ENCODE measurements at regions not wholly inside any gene's neighbourhood (a gene's known extent, or its start where the extent isn't known, plus 50 kb on each side); places are given as distances from the start of the nearest gene placed in this dataset.

DNA sequence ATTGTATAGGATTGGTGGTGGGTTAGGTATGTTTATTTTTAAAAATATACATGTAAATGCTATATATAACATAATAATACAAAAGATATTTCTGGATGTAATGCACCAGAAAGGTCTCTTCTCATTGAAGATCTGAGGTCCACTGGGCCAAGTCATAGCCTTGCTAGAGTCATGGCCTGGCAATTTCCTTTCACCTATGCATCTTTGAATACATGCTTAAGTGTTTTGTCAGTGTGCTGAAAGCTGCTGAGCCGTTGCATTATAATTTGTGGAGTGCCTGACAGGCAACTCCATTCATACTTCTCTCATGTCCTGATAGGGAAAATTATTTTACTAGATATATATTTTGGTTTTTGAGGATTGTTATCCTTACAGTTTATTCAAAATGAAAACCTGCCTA is 410.2 kb upstream of the CT83 start:
- DNase-seq (no peak), ATAC-seq (ENCODE audit: low read depth in 2 of 2) (no peak)
- H3K36me3 Mint-ChIP-seq: no peaks in the 10 kb centered on the region
- Histone ChIP-seq H3K4me1 (ENCODE audit: control insufficient read depth, insufficient read depth, low read length, poor library complexity, severe bottlenecking) (no peaks in the 10 kb centered on the region), H3K9me3 (ENCODE audit: control insufficient read depth in 2 of 2, low read length in 2 of 2) (no peaks in the 10 kb centered on the region), H3K36me3 (ENCODE audit: control insufficient read depth, insufficient read depth, low read length) (no peaks in the 10 kb centered on the region), H3K27ac (ENCODE audit: insufficient read depth, low read length, poor library complexity, severe bottlenecking) (no peak overlapping the region), H3K27me3 (ENCODE audit: control insufficient read depth, insufficient read depth, low read length) (no peaks in the 10 kb centered on the region), H3K4me3 (ENCODE audit: low read depth, low read length) (no peak overlapping the region)
- H3K9me3 Mint-ChIP-seq: peaks cover 0 to 6% (median 0%) of the 10 kb centered on the region in 7 donors
- H3K27me3 Mint-ChIP-seq: no peaks in the 10 kb centered on the region
- no peaks in the 10 kb centered on the region for H3K4me1 Mint-ChIP-seq
- no peak overlapping the region for H3K27ac Mint-ChIP-seq
- no peak overlapping the region for H3K4me3 Mint-ChIP-seq

DNA sequence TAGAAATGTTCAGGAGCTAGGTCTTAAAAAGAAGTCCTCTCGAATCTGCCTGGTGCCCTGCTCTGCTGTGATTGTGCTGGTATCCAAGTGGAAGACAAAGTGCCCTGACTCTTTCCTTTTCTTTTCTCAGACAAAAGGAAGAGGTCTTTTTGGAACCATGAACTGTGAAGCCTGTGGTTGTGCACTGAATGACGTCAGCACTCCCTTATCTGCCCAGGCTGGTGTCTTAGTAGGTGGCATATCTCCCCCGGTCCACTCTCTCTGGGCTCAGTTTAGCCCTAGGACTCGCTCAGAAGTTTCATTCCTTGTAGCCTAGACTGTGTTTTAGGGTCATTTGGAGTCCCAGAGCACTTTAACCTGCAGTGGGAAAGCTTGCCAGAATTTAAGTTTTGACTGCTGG is 400.3 kb upstream of the CT83 start:
- Mint-ChIP-seq H3K9me3 (peaks cover 0 to 6% (median 4%) of the 10 kb centered on the region in 7 donors), H3K27me3 (no peaks in the 10 kb centered on the region), H3K36me3 (no peaks in the 10 kb centered on the region), H3K27ac (no peak overlapping the region), H3K4me3 (no peak overlapping the region), H3K4me1 (no peaks in the 10 kb centered on the region)
- Histone ChIP-seq H3K4me1 (ENCODE audit: control insufficient read depth, insufficient read depth, low read length, poor library complexity, severe bottlenecking) (no peaks in the 10 kb centered on the region), H3K27ac (ENCODE audit: insufficient read depth, low read length, poor library complexity, severe bottlenecking) (no peak overlapping the region), H3K36me3 (ENCODE audit: control insufficient read depth, insufficient read depth, low read length) (no peaks in the 10 kb centered on the region), H3K9me3 (ENCODE audit: control insufficient read depth in 2 of 2, low read length in 2 of 2) (no peaks in the 10 kb centered on the region), H3K27me3 (ENCODE audit: control insufficient read depth, insufficient read depth, low read length) (no peaks in the 10 kb centered on the region), H3K4me3 (ENCODE audit: low read depth, low read length) (no peak overlapping the region)
- no peak for DNase-seq
- no peak for ATAC-seq (ENCODE audit: low read depth in 2 of 2)

DNA sequence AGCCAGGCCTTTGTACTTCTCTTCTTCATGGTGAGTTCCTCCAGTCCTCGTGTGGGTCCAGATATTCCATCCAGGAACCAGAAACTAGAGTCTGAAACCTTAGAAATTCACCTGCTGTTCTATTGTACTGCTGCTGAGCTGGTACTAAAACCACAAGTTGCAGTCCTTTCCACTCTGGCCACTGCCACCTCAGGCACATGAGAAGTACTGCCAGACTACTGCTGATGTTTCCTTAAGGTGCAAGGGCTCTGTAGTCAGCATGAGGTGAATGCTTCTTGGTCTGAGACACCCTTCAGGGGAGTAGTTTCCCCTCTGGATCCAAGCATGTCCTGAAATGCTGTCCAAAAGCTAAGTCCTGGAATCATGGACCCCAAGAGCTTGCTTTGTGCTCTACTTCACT is 399.6 kb upstream of the CT83 start:
- no peak for DNase-seq
- no peaks in the 10 kb centered on the region for H3K9me3 ChIP-seq (ENCODE audit: control insufficient read depth in 2 of 2, low read length in 2 of 2)
- H3K4me1 ChIP-seq (ENCODE audit: control insufficient read depth, insufficient read depth, low read length, poor library complexity, severe bottlenecking): no peaks in the 10 kb centered on the region
- H3K27me3 Mint-ChIP-seq: no peaks in the 10 kb centered on the region
- H3K4me1 Mint-ChIP-seq: no peaks in the 10 kb centered on the region
- no peak for ATAC-seq (ENCODE audit: low read depth in 2 of 2)
- peaks cover 0 to 6% (median 4%) of the 10 kb centered on the region in 7 donors for H3K9me3 Mint-ChIP-seq
- no peaks in the 10 kb centered on the region for H3K36me3 Mint-ChIP-seq
- H3K4me3 Mint-ChIP-seq: no peak overlapping the region
- H3K36me3 ChIP-seq (ENCODE audit: control insufficient read depth, insufficient read depth, low read length): no peaks in the 10 kb centered on the region
- H3K27ac ChIP-seq (ENCODE audit: insufficient read depth, low read length, poor library complexity, severe bottlenecking): no peak overlapping the region
- H3K27ac Mint-ChIP-seq: no peak overlapping the region
- H3K4me3 ChIP-seq (ENCODE audit: low read depth, low read length): no peak overlapping the region
- no peaks in the 10 kb centered on the region for H3K27me3 ChIP-seq (ENCODE audit: control insufficient read depth, insufficient read depth, low read length)

DNA sequence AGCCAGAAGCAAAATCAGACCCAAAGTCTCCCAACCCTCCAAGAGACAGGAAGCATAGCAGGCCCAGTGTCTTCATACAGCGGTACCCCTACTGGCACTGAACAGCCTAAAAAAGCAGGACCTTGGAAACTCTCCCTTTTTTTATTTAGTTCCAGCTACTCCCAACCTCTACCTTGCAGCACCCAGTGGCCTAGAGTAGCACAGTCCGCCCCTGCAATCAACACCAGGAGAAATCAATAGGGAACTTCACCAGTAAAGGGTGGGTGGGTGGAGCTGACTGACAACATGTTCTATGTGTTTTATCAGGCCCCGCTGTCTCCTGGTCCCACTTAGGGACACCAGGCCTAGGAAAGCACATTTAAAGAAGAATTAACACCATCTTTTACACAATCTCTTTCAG is 378.5 kb upstream of the CT83 start:
- no peaks in the 10 kb centered on the region for H3K36me3 Mint-ChIP-seq
- Histone ChIP-seq H3K9me3 (ENCODE audit: control insufficient read depth in 2 of 2, low read length in 2 of 2) (no peaks in the 10 kb centered on the region), H3K4me1 (ENCODE audit: control insufficient read depth, insufficient read depth, low read length, poor library complexity, severe bottlenecking) (no peaks in the 10 kb centered on the region), H3K27me3 (ENCODE audit: control insufficient read depth, insufficient read depth, low read length) (no peaks in the 10 kb centered on the region), H3K36me3 (ENCODE audit: control insufficient read depth, insufficient read depth, low read length) (no peaks in the 10 kb centered on the region), H3K27ac (ENCODE audit: insufficient read depth, low read length, poor library complexity, severe bottlenecking) (no peak overlapping the region), H3K4me3 (ENCODE audit: low read depth, low read length) (no peak overlapping the region)
- no peaks in the 10 kb centered on the region for H3K27me3 Mint-ChIP-seq
- H3K4me1 Mint-ChIP-seq: no peaks in the 10 kb centered on the region
- peaks cover 0 to 5% (median 2%) of the 10 kb centered on the region in 7 donors for H3K9me3 Mint-ChIP-seq
- H3K4me3 Mint-ChIP-seq: no peak overlapping the region
- no peak for DNase-seq
- no peak for ATAC-seq (ENCODE audit: low read depth in 2 of 2)
- H3K27ac Mint-ChIP-seq: no peak overlapping the region

DNA sequence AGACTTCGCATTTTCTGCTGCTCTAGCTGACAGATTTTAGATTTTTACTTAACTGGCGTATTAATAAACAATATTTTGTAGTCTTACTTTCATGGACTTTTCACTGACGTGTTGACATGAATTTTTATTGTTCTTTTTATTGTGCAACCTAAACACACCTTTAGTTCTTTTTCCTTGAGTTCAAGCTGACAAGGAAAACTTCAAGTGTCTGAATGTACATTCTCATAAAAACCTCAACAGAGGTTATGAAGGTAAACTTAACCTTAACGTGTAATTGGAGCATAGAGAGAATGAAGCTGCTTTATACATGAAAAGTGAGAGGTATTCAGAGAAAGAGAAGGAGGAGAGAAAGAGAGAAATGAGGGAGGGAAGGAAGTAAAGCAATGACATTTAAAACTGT is 364.3 kb upstream of the CT83 start:
- H3K27ac Mint-ChIP-seq: no peak overlapping the region
- Histone ChIP-seq H3K4me3 (ENCODE audit: low read depth, low read length) (no peak overlapping the region), H3K27me3 (ENCODE audit: control insufficient read depth, insufficient read depth, low read length) (no peaks in the 10 kb centered on the region), H3K9me3 (ENCODE audit: control insufficient read depth in 2 of 2, low read length in 2 of 2) (no peaks in the 10 kb centered on the region), H3K27ac (ENCODE audit: insufficient read depth, low read length, poor library complexity, severe bottlenecking) (no peak overlapping the region), H3K36me3 (ENCODE audit: control insufficient read depth, insufficient read depth, low read length) (no peaks in the 10 kb centered on the region), H3K4me1 (ENCODE audit: control insufficient read depth, insufficient read depth, low read length, poor library complexity, severe bottlenecking) (no peaks in the 10 kb centered on the region)
- H3K36me3 Mint-ChIP-seq: no peaks in the 10 kb centered on the region
- no peaks in the 10 kb centered on the region for H3K4me1 Mint-ChIP-seq
- H3K4me3 Mint-ChIP-seq: no peak overlapping the region
- ATAC-seq (ENCODE audit: low read depth in 2 of 2): no peak
- peaks cover 0 to 4% (median 2%) of the 10 kb centered on the region in 7 donors for H3K9me3 Mint-ChIP-seq
- DNase-seq: no peak
- H3K27me3 Mint-ChIP-seq: no peaks in the 10 kb centered on the region

DNA sequence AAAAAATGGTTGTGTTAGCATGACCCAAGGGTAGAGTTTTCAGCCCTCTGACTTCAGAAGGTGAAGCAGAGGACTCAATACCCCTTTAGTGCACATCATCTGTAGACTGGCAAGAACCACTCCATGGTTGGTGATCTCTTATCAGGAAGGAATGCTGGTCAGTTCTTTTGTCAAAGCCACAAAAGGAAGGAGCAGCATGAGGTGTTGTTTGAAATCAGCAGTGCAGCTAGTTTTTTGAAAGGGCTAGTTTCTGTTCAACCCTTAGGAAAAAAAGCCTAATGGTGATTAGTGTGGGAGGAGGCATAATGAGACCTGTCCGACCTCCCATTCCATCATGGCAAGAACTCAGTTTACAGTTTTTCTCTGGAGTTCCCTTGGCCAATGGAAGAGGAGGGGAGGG is 362.0 kb upstream of the CT83 start:
- H3K27me3 ChIP-seq (ENCODE audit: control insufficient read depth, insufficient read depth, low read length): no peaks in the 10 kb centered on the region
- H3K36me3 ChIP-seq (ENCODE audit: control insufficient read depth, insufficient read depth, low read length): no peaks in the 10 kb centered on the region
- no peaks in the 10 kb centered on the region for H3K4me1 ChIP-seq (ENCODE audit: control insufficient read depth, insufficient read depth, low read length, poor library complexity, severe bottlenecking)
- no peaks in the 10 kb centered on the region for H3K9me3 ChIP-seq (ENCODE audit: control insufficient read depth in 2 of 2, low read length in 2 of 2)
- Mint-ChIP-seq H3K36me3 (no peaks in the 10 kb centered on the region), H3K27ac (no peak overlapping the region), H3K4me3 (no peak overlapping the region), H3K4me1 (no peaks in the 10 kb centered on the region), H3K9me3 (peaks cover 0 to 4% (median 0%) of the 10 kb centered on the region in 7 donors), H3K27me3 (no peaks in the 10 kb centered on the region)
- no peak overlapping the region for H3K4me3 ChIP-seq (ENCODE audit: low read depth, low read length)
- DNase-seq (no peak), ATAC-seq (ENCODE audit: low read depth in 2 of 2) (no peak)
- H3K27ac ChIP-seq (ENCODE audit: insufficient read depth, low read length, poor library complexity, severe bottlenecking): no peak overlapping the region

DNA sequence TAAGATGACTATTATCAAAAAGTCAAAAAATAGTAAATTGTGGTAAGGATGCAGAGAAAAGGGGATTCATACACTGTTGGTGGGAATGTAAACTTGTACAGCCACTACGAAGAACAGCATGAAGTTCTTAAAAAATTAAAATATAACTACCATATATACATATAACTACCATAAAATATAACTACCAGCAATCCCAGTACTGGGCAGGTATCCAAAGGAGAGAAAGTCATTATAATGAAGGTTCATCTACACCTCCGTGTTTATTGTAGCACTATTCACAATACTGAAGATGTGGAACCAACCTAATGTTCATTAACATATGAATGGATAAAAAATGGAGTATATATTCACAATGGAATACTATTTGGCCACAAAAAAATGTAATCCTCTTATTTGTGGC is 360.9 kb upstream of the CT83 start:
- no peak overlapping the region for H3K27ac Mint-ChIP-seq
- H3K4me1 Mint-ChIP-seq: no peaks in the 10 kb centered on the region
- H3K4me1 ChIP-seq (ENCODE audit: control insufficient read depth, insufficient read depth, low read length, poor library complexity, severe bottlenecking): no peaks in the 10 kb centered on the region

DNA sequence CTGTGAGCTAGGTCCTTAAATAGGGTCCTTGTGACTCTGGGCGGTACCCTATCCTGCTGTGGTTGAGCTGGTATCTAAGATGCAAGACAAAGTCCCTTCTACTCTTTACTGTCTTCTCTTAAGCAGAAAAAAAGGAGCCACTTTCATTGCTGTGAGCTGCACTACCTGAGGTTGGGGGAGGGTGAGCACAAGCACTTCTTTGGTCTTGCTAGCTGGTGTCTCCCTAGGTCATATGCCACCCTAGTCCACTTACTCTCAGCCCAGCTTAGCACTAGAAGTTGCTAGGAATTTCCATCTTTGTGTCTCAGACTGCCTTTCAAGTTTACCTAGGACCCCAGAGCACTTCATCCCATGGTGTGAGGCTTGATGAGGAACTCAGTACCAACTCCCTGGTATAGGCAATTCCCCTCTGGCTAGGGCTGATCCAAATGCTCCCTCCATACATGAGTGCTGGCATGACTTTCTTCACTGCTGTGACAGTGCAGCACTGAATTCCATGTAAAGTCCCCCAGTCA is 343.6 kb upstream of the CT83 start:
- Histone ChIP-seq H3K9me3 (ENCODE audit: control insufficient read depth in 2 of 2, low read length in 2 of 2) (no peaks in the 10 kb centered on the region), H3K27ac (ENCODE audit: insufficient read depth, low read length, poor library complexity, severe bottlenecking) (no peak overlapping the region), H3K27me3 (ENCODE audit: control insufficient read depth, insufficient read depth, low read length) (no peaks in the 10 kb centered on the region), H3K4me3 (ENCODE audit: low read depth, low read length) (no peak overlapping the region), H3K36me3 (ENCODE audit: control insufficient read depth, insufficient read depth, low read length) (no peaks in the 10 kb centered on the region), H3K4me1 (ENCODE audit: control insufficient read depth, insufficient read depth, low read length, poor library complexity, severe bottlenecking) (no peaks in the 10 kb centered on the region)
- H3K27ac Mint-ChIP-seq: no peak overlapping the region
- DNase-seq (no peak), ATAC-seq (ENCODE audit: low read depth in 2 of 2) (no peak)
- no peaks in the 10 kb centered on the region for H3K27me3 Mint-ChIP-seq
- no peaks in the 10 kb centered on the region for H3K4me1 Mint-ChIP-seq
- H3K4me3 Mint-ChIP-seq: no peak overlapping the region
- H3K9me3 Mint-ChIP-seq: peaks cover 0 to 3% (median 0%) of the 10 kb centered on the region in 7 donors
- no peaks in the 10 kb centered on the region for H3K36me3 Mint-ChIP-seq

More for the DNA sequence above, 360.9 kb upstream of the CT83 start:
- no peak overlapping the region for H3K4me3 Mint-ChIP-seq
- ATAC-seq (ENCODE audit: low read depth in 2 of 2) (no peak), DNase-seq (no peak)
- no peaks in the 10 kb centered on the region for H3K36me3 Mint-ChIP-seq
- peaks cover 0 to 4% (median 0%) of the 10 kb centered on the region in 7 donors for H3K9me3 Mint-ChIP-seq
- no peaks in the 10 kb centered on the region for H3K27me3 Mint-ChIP-seq
- Histone ChIP-seq H3K9me3 (ENCODE audit: control insufficient read depth in 2 of 2, low read length in 2 of 2) (no peaks in the 10 kb centered on the region), H3K4me3 (ENCODE audit: low read depth, low read length) (no peak overlapping the region), H3K27me3 (ENCODE audit: control insufficient read depth, insufficient read depth, low read length) (no peaks in the 10 kb centered on the region), H3K36me3 (ENCODE audit: control insufficient read depth, insufficient read depth, low read length) (no peaks in the 10 kb centered on the region), H3K27ac (ENCODE audit: insufficient read depth, low read length, poor library complexity, severe bottlenecking) (no peak overlapping the region)
